Astrocyte of the spinal cord (primary cell): ENCODE measurements at regions not wholly inside any gene's neighbourhood (a gene's known extent, or its start where the extent isn't known, plus 50 kb on each side); places are given as distances from the start of the nearest gene placed in this dataset.

Experiments
- DNase-seq: peaks from one replicate; pipeline ENCODE4 v3.0.0; 2011; ENCODE audit warnings: low read depth, low spot score
- H3K4me3 ChIP-seq: 2 replicates; pipeline ENCODE4 v1.5.1; 2011; ENCODE audit warnings: low read depth, mild to moderate bottlenecking, low read length, moderate library complexity
- CTCF ChIP-seq: IDR thresholded peaks from 2 replicates; pipeline ENCODE4 v1.5.1; 2012; ENCODE audit warnings: low read depth, mild to moderate bottlenecking, low read length, inconsistent platforms
- in situ Hi-C: cut with HindIII; loops from 2 replicates; pipeline ENCODE4 v1.10.0; 2017; ENCODE audit warnings: low sequenced_read_pairs

GRCh38 chr14:97280526-97280925 lies 483.3 kb downstream of the VRK1 start:
- TF ChIP-seq CTCF: no peak
- in situ Hi-C loops: no loop called here
- H3K4me3 ChIP-seq: no peak overlapping the region
- DNase-seq: no peak

GRCh38 chr14:97281741-97282140 lies 484.6 kb downstream of the VRK1 start:
- in situ Hi-C loops: no loop called here

GRCh38 chr14:97282210-97283004 lies 485.2 kb downstream of the VRK1 start:
- no peak overlapping the region for H3K4me3 ChIP-seq
- TF ChIP-seq CTCF: no peak
- in situ Hi-C loops: no loop called here
- no peak for DNase-seq

More at GRCh38 chr14:97281741-97282140, 484.6 kb downstream of the VRK1 start:
- no peak for DNase-seq
- no peak overlapping the region for H3K4me3 ChIP-seq
- TF ChIP-seq CTCF: no peak

- H3K4me3 ChIP-seq: no peak overlapping the region
- TF ChIP-seq CTCF: no peak
- DNase-seq: no peak
- in situ Hi-C loops: no loop called here
These were observed 485.8 kb downstream of the VRK1 start for GRCh38 chr14:97283005-97283403.

GRCh38 chr14:97283426-97283825 lies 486.2 kb downstream of the VRK1 start:
- TF ChIP-seq CTCF: no peak
- in situ Hi-C loops: no loop called here
- no peak for DNase-seq
- H3K4me3 ChIP-seq: no peak overlapping the region

GRCh38 chr14:97283841-97284240 lies 486.7 kb downstream of the VRK1 start:
- no peak for DNase-seq
- in situ Hi-C loops: no loop called here
- no peak overlapping the region for H3K4me3 ChIP-seq
- TF ChIP-seq CTCF: no peak
